ENCODE measurements at regions not wholly inside any gene's neighbourhood (a gene's known extent, or its start where the extent isn't known, plus 50 kb on each side); places are given as distances from the start of the nearest gene placed in this dataset.

DNA sequence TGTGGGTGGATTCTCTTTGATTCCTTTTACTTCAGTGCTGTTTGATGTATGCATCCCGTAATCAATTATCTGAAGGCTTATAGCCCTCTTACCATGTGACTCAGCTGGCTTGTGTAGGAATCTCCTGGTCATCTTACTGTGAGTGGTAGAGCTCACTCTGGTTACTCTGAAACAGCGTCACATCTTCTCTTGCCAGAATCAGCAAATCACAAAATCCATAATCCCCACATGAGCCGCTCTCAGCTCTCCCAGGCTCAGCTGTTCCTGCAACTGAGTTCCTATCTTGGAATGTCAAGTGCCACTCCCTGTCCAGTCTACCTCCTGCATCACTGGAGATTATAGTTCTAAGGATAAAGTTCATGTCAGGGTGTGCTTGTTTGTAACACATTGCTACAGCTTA, 278.0 kb downstream of the FBXO8 start:
- TF ChIP-seq, protein P1, sequence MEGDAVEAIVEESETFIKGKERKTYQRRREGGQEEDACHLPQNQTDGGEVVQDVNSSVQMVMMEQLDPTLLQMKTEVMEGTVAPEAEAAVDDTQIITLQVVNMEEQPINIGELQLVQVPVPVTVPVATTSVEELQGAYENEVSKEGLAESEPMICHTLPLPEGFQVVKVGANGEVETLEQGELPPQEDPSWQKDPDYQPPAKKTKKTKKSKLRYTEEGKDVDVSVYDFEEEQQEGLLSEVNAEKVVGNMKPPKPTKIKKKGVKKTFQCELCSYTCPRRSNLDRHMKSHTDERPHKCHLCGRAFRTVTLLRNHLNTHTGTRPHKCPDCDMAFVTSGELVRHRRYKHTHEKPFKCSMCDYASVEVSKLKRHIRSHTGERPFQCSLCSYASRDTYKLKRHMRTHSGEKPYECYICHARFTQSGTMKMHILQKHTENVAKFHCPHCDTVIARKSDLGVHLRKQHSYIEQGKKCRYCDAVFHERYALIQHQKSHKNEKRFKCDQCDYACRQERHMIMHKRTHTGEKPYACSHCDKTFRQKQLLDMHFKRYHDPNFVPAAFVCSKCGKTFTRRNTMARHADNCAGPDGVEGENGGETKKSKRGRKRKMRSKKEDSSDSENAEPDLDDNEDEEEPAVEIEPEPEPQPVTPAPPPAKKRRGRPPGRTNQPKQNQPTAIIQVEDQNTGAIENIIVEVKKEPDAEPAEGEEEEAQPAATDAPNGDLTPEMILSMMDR (IDR thresholded peaks at IDR 0.05): no peak
- TF ChIP-seq POLR2A (IDR thresholded peaks at IDR 0.05) (no peak), EP300 (IDR thresholded peaks at IDR 0.05) (no peak)
